Endothelial cell of umbilical vein (primary cell): ENCODE measurements at regions not wholly inside any gene's neighbourhood (a gene's known extent, or its start where the extent isn't known, plus 50 kb on each side); places are given as distances from the start of the nearest gene placed in this dataset.

Experiments used
- BruUV-seq: library from RNA; stranded (reverse); fragments of 400-500 nt; replicated peaks from 2 replicates; lab custom pipeline; 2021; lab: Mats Ljungman, UMichigan
- CTCF ChIA-PET: fragments of 300-600, 350-600 bp; sonication (Branson Sonifier 250); formaldehyde crosslinking; loops from one replicate; lab custom pipeline; 2021; ENCODE audit warnings: antibody characterized with exemption, inconsistent platforms; lab: Charles Lee
- POLR2A ChIA-PET: fragments of 300-600, 350-600 bp; sonication (Branson Sonifier 250); formaldehyde crosslinking; loops from one replicate; lab custom pipeline; 2021; ENCODE audit warnings: antibody characterized with exemption, inconsistent platforms; lab: Charles Lee
- DNase-seq: peaks from one replicate; pipeline ENCODE4 v3.0.0-alpha.2; 2011; ENCODE audit warnings: low read depth, low spot score
- FAIRE-seq: peaks from 2 replicates; lab custom pipeline; 2011; peaks lifted over from hg19 to GRCh38; lab: Jason Lieb, UNC
- H2AFZ ChIP-seq: 2 replicates; pipeline ENCODE4 v1.6.0; 2012; ENCODE audit warnings: low read depth, low read length, control low read depth, inconsistent platforms
- H3K27ac ChIP-seq: 2 replicates; pipeline ENCODE4 v1.5.1; 2011; ENCODE audit warnings: low read depth, mild to moderate bottlenecking, control low read depth, low read length, moderate library complexity; ENCODE audit not compliant: insufficient read depth
- H3K27me3 ChIP-seq, 2 experiments: 2 replicates each; pipeline versions ENCODE4 v1.6.0 to v1.6.1; 2011; ENCODE audit warnings: low read length in 2 of 2, mixed read lengths in 1 of 2; ENCODE audit not compliant: control insufficient read depth in 2 of 2, insufficient read depth in 2 of 2
- H3K36me3 ChIP-seq, 2 experiments: 2 replicates in 1 of 2; 3 replicates in 1 of 2; pipeline ENCODE4 v1.5.1; 2011; ENCODE audit warnings: low read length in 2 of 2, mild to moderate bottlenecking in 1 of 2, moderate library complexity in 1 of 2; ENCODE audit not compliant: control insufficient read depth in 2 of 2, insufficient read depth in 2 of 2; ENCODE audit errors: extremely low read depth in 1 of 2
- H3K4me1 ChIP-seq: 3 replicates; pipeline ENCODE4 v1.5.1; 2011; ENCODE audit warnings: mild to moderate bottlenecking, low read length; ENCODE audit not compliant: control insufficient read depth, insufficient read depth; ENCODE audit errors: extremely low read depth
- H3K4me2 ChIP-seq: 2 replicates; pipeline ENCODE4 v1.6.1; 2011; ENCODE audit warnings: low read length, control low read depth, mixed read lengths; ENCODE audit not compliant: insufficient read depth
- H3K4me3 ChIP-seq, 3 experiments: fragments of 200-600 bp in 1 of 3; sonication (generic), shearing (Covaris generic) in 1 of 3; replicated peaks in 1 of 3; 2 replicates each; pipeline ENCODE4 v1.5.1; 2011 to 2016; ENCODE audit warnings: control low read depth in 3 of 3, low read length in 3 of 3, mild to moderate bottlenecking in 2 of 3, inconsistent platforms in 1 of 3, low read depth in 1 of 3, moderate library complexity in 1 of 3; ENCODE audit not compliant: insufficient read depth in 1 of 3
- H3K79me2 ChIP-seq: 2 replicates; pipeline ENCODE4 v1.6.0; 2012; ENCODE audit warnings: low read length, inconsistent platforms; ENCODE audit not compliant: control insufficient read depth, insufficient read depth
- H3K9ac ChIP-seq: replicated peaks from 2 replicates; pipeline ENCODE3; 2011; ENCODE audit warnings: low read length, control low read depth; ENCODE audit not compliant: insufficient read depth; ENCODE audit errors: extremely low read depth
- H3K9me1 ChIP-seq: replicated peaks from 3 replicates; pipeline ENCODE4 v1.6.0; 2011; ENCODE audit warnings: mild to moderate bottlenecking, low read length; ENCODE audit not compliant: control insufficient read depth, insufficient read depth; ENCODE audit errors: extremely low read depth
- H3K9me3 ChIP-seq: replicated peaks from 2 replicates; pipeline ENCODE4 v1.5.1; 2012; ENCODE audit warnings: low read length, inconsistent platforms; ENCODE audit not compliant: control insufficient read depth, insufficient read depth
- H4K20me1 ChIP-seq: replicated peaks from 2 replicates; pipeline ENCODE3; 2011; ENCODE audit warnings: mild to moderate bottlenecking, low read length; ENCODE audit not compliant: control insufficient read depth, insufficient read depth; ENCODE audit errors: extremely low read depth
- EZH2 ChIP-seq: IDR thresholded peaks from 2 replicates; pipeline ENCODE4 v1.6.1; 2012; ENCODE audit warnings: borderline replicate concordance, low read depth, mild to moderate bottlenecking, moderate library complexity, low read length, inconsistent platforms; ENCODE audit not compliant: severe bottlenecking
- FOS ChIP-seq: IDR thresholded peaks from 2 replicates; pipeline ENCODE4 v1.6.1; 2011; ENCODE audit warnings: mild to moderate bottlenecking, low read length, moderate library complexity, borderline replicate concordance; ENCODE audit not compliant: insufficient read depth
- GATA2 ChIP-seq: IDR thresholded peaks from 2 replicates; pipeline ENCODE4 v1.7.0; 2011; ENCODE audit warnings: low read depth, mild to moderate bottlenecking, moderate library complexity, mixed read lengths, low read length; ENCODE audit not compliant: insufficient read length, insufficient read depth
- JUN ChIP-seq: IDR thresholded peaks from 2 replicates; pipeline ENCODE4 v1.6.1; 2011; ENCODE audit warnings: borderline replicate concordance, low read depth; ENCODE audit not compliant: insufficient read length, insufficient read depth
- MYC ChIP-seq: IDR thresholded peaks from one replicate; pipeline ENCODE4 v1.6.1; 2011; ENCODE audit warnings: mild to moderate bottlenecking, low read depth, low read length
- POLR2A ChIP-seq: IDR thresholded peaks from 2 replicates; pipeline ENCODE4 v1.6.1; 2012; ENCODE audit warnings: low read depth, mild to moderate bottlenecking, control low read depth, low read length
- POLR2AphosphoS5 ChIP-seq: IDR thresholded peaks from 2 replicates; pipeline ENCODE4 v1.6.1; 2012; ENCODE audit warnings: low read depth, mild to moderate bottlenecking, control low read depth, low read length, moderate library complexity; ENCODE audit not compliant: insufficient read depth
- dilution Hi-C: fragments of 300-500 bp; cut with MboI; formaldehyde crosslinking; loops from one replicate; pipeline ENCODE4 v1.15.0; 2019; ENCODE audit warnings: low sequenced_read_pairs; ENCODE audit not compliant: extremely low pct_ligation_motif_present
- intact Hi-C: fragments of 100-400 bp; cut with micrococcal nuclease; formaldehyde crosslinking; loops from one replicate; pipeline ENCODE4 v1.10.0; 2022
- TF ChIP-seq, protein P1 (sequence below), 2 donors: IDR thresholded peaks; 1 replicate in 1 of 2; 2 replicates in 1 of 2; pipeline ENCODE4 v1.5.1; 2011; ENCODE audit warnings: low read length in 2 of 2, mild to moderate bottlenecking in 2 of 2, moderate library complexity in 2 of 2, control low read depth in 1 of 2, inconsistent platforms in 1 of 2, low read depth in 1 of 2; ENCODE audit not compliant: insufficient read depth in 1 of 2; ENCODE audit errors: extremely low read depth in 1 of 2

GRCh38 chr21:22125581-22125980, 1127.4 kb downstream of the NCAM2 start:
- no peaks in the 10 kb centered on the region for H3K27me3 ChIP-seq
- no peak for FAIRE-seq
- peaks cover 3% of the 10 kb centered on the region for H3K9me3 ChIP-seq
- H3K79me2 ChIP-seq = no peaks in the 10 kb centered on the region
- H3K4me2 ChIP-seq = no peak overlapping the region
- no peak overlapping the region for H3K4me3 ChIP-seq
- no peak overlapping the region for H3K27ac ChIP-seq
- no peak for DNase-seq
- H2AFZ ChIP-seq = no peak overlapping the region
- no peak for TF ChIP-seq MYC
- TF ChIP-seq JUN = no peak
- TF ChIP-seq, protein P1, sequence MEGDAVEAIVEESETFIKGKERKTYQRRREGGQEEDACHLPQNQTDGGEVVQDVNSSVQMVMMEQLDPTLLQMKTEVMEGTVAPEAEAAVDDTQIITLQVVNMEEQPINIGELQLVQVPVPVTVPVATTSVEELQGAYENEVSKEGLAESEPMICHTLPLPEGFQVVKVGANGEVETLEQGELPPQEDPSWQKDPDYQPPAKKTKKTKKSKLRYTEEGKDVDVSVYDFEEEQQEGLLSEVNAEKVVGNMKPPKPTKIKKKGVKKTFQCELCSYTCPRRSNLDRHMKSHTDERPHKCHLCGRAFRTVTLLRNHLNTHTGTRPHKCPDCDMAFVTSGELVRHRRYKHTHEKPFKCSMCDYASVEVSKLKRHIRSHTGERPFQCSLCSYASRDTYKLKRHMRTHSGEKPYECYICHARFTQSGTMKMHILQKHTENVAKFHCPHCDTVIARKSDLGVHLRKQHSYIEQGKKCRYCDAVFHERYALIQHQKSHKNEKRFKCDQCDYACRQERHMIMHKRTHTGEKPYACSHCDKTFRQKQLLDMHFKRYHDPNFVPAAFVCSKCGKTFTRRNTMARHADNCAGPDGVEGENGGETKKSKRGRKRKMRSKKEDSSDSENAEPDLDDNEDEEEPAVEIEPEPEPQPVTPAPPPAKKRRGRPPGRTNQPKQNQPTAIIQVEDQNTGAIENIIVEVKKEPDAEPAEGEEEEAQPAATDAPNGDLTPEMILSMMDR (IDR thresholded peaks at IDR 0.05; ENCODE audit: extremely low read depth in 1 of 2, insufficient read depth in 1 of 2, low read depth in 1 of 2, low read length in 2 of 2) = no peak
- no peak for TF ChIP-seq FOS
- no peak for TF ChIP-seq EZH2
- no peak for TF ChIP-seq POLR2AphosphoS5
- no peak for TF ChIP-seq GATA2
- no peak for TF ChIP-seq POLR2A
- POLR2A ChIA-PET = no interaction called here
- H3K9ac ChIP-seq = no peak overlapping the region
- no TSS peak for BruUV-seq
- no peaks in the 10 kb centered on the region for H4K20me1 ChIP-seq
- dilution Hi-C loops = no loop called here
- no peaks in the 10 kb centered on the region for H3K36me3 ChIP-seq
- no peaks in the 10 kb centered on the region for H3K4me1 ChIP-seq
- no peaks in the 10 kb centered on the region for H3K9me1 ChIP-seq
- CTCF ChIA-PET = no interaction called here
- intact Hi-C loops = no loop called here
